Endothelial cell of umbilical vein (primary cell): ENCODE measurements at regions not wholly inside any gene's neighbourhood (a gene's known extent, or its start where the extent isn't known, plus 50 kb on each side); places are given as distances from the start of the nearest gene placed in this dataset.

Experiments
- BruUV-seq: library from RNA; stranded (reverse); fragments of 400-500 nt; replicated peaks from 2 replicates; lab custom pipeline; 2021; lab: Mats Ljungman, UMichigan
- CTCF ChIA-PET: fragments of 300-600, 350-600 bp; sonication (Branson Sonifier 250); formaldehyde crosslinking; loops from one replicate; lab custom pipeline; 2021; ENCODE audit warnings: antibody characterized with exemption, inconsistent platforms; lab: Charles Lee
- POLR2A ChIA-PET: fragments of 300-600, 350-600 bp; sonication (Branson Sonifier 250); formaldehyde crosslinking; loops from one replicate; lab custom pipeline; 2021; ENCODE audit warnings: antibody characterized with exemption, inconsistent platforms; lab: Charles Lee
- DNase-seq: peaks from one replicate; pipeline ENCODE4 v3.0.0-alpha.2; 2011; ENCODE audit warnings: low read depth, low spot score
- FAIRE-seq: peaks from 2 replicates; lab custom pipeline; 2011; peaks lifted over from hg19 to GRCh38; lab: Jason Lieb, UNC
- H2AFZ ChIP-seq: 2 replicates; pipeline ENCODE4 v1.6.0; 2012; ENCODE audit warnings: low read depth, low read length, control low read depth, inconsistent platforms
- H3K27ac ChIP-seq: 2 replicates; pipeline ENCODE4 v1.5.1; 2011; ENCODE audit warnings: low read depth, mild to moderate bottlenecking, control low read depth, low read length, moderate library complexity; ENCODE audit not compliant: insufficient read depth
- H3K27me3 ChIP-seq, 2 experiments: 2 replicates each; pipeline versions ENCODE4 v1.6.0 to v1.6.1; 2011; ENCODE audit warnings: low read length in 2 of 2, mixed read lengths in 1 of 2; ENCODE audit not compliant: control insufficient read depth in 2 of 2, insufficient read depth in 2 of 2
- H3K36me3 ChIP-seq, 2 experiments: 2 replicates in 1 of 2; 3 replicates in 1 of 2; pipeline ENCODE4 v1.5.1; 2011; ENCODE audit warnings: low read length in 2 of 2, mild to moderate bottlenecking in 1 of 2, moderate library complexity in 1 of 2; ENCODE audit not compliant: control insufficient read depth in 2 of 2, insufficient read depth in 2 of 2; ENCODE audit errors: extremely low read depth in 1 of 2
- H3K4me1 ChIP-seq: 3 replicates; pipeline ENCODE4 v1.5.1; 2011; ENCODE audit warnings: mild to moderate bottlenecking, low read length; ENCODE audit not compliant: control insufficient read depth, insufficient read depth; ENCODE audit errors: extremely low read depth
- H3K4me2 ChIP-seq: 2 replicates; pipeline ENCODE4 v1.6.1; 2011; ENCODE audit warnings: low read length, control low read depth, mixed read lengths; ENCODE audit not compliant: insufficient read depth
- H3K4me3 ChIP-seq, 3 experiments: fragments of 200-600 bp in 1 of 3; sonication (generic), shearing (Covaris generic) in 1 of 3; replicated peaks in 1 of 3; 2 replicates each; pipeline ENCODE4 v1.5.1; 2011 to 2016; ENCODE audit warnings: control low read depth in 3 of 3, low read length in 3 of 3, mild to moderate bottlenecking in 2 of 3, inconsistent platforms in 1 of 3, low read depth in 1 of 3, moderate library complexity in 1 of 3; ENCODE audit not compliant: insufficient read depth in 1 of 3
- H3K79me2 ChIP-seq: 2 replicates; pipeline ENCODE4 v1.6.0; 2012; ENCODE audit warnings: low read length, inconsistent platforms; ENCODE audit not compliant: control insufficient read depth, insufficient read depth
- H3K9ac ChIP-seq: replicated peaks from 2 replicates; pipeline ENCODE3; 2011; ENCODE audit warnings: low read length, control low read depth; ENCODE audit not compliant: insufficient read depth; ENCODE audit errors: extremely low read depth
- H3K9me1 ChIP-seq: replicated peaks from 3 replicates; pipeline ENCODE4 v1.6.0; 2011; ENCODE audit warnings: mild to moderate bottlenecking, low read length; ENCODE audit not compliant: control insufficient read depth, insufficient read depth; ENCODE audit errors: extremely low read depth
- H3K9me3 ChIP-seq: replicated peaks from 2 replicates; pipeline ENCODE4 v1.5.1; 2012; ENCODE audit warnings: low read length, inconsistent platforms; ENCODE audit not compliant: control insufficient read depth, insufficient read depth
- H4K20me1 ChIP-seq: replicated peaks from 2 replicates; pipeline ENCODE3; 2011; ENCODE audit warnings: mild to moderate bottlenecking, low read length; ENCODE audit not compliant: control insufficient read depth, insufficient read depth; ENCODE audit errors: extremely low read depth
- EZH2 ChIP-seq: IDR thresholded peaks from 2 replicates; pipeline ENCODE4 v1.6.1; 2012; ENCODE audit warnings: borderline replicate concordance, low read depth, mild to moderate bottlenecking, moderate library complexity, low read length, inconsistent platforms; ENCODE audit not compliant: severe bottlenecking
- FOS ChIP-seq: IDR thresholded peaks from 2 replicates; pipeline ENCODE4 v1.6.1; 2011; ENCODE audit warnings: mild to moderate bottlenecking, low read length, moderate library complexity, borderline replicate concordance; ENCODE audit not compliant: insufficient read depth
- GATA2 ChIP-seq: IDR thresholded peaks from 2 replicates; pipeline ENCODE4 v1.7.0; 2011; ENCODE audit warnings: low read depth, mild to moderate bottlenecking, moderate library complexity, mixed read lengths, low read length; ENCODE audit not compliant: insufficient read length, insufficient read depth
- JUN ChIP-seq: IDR thresholded peaks from 2 replicates; pipeline ENCODE4 v1.6.1; 2011; ENCODE audit warnings: borderline replicate concordance, low read depth; ENCODE audit not compliant: insufficient read length, insufficient read depth
- MYC ChIP-seq: IDR thresholded peaks from one replicate; pipeline ENCODE4 v1.6.1; 2011; ENCODE audit warnings: mild to moderate bottlenecking, low read depth, low read length
- POLR2A ChIP-seq: IDR thresholded peaks from 2 replicates; pipeline ENCODE4 v1.6.1; 2012; ENCODE audit warnings: low read depth, mild to moderate bottlenecking, control low read depth, low read length
- POLR2AphosphoS5 ChIP-seq: IDR thresholded peaks from 2 replicates; pipeline ENCODE4 v1.6.1; 2012; ENCODE audit warnings: low read depth, mild to moderate bottlenecking, control low read depth, low read length, moderate library complexity; ENCODE audit not compliant: insufficient read depth
- dilution Hi-C: fragments of 300-500 bp; cut with MboI; formaldehyde crosslinking; loops from one replicate; pipeline ENCODE4 v1.15.0; 2019; ENCODE audit warnings: low sequenced_read_pairs; ENCODE audit not compliant: extremely low pct_ligation_motif_present
- intact Hi-C: fragments of 100-400 bp; cut with micrococcal nuclease; formaldehyde crosslinking; loops from one replicate; pipeline ENCODE4 v1.10.0; 2022
- TF ChIP-seq, protein P1 (sequence below), 2 donors: IDR thresholded peaks; 1 replicate in 1 of 2; 2 replicates in 1 of 2; pipeline ENCODE4 v1.5.1; 2011; ENCODE audit warnings: low read length in 2 of 2, mild to moderate bottlenecking in 2 of 2, moderate library complexity in 2 of 2, control low read depth in 1 of 2, inconsistent platforms in 1 of 2, low read depth in 1 of 2; ENCODE audit not compliant: insufficient read depth in 1 of 2; ENCODE audit errors: extremely low read depth in 1 of 2
- TF ChIP-seq, protein P2 (sequence below): IDR thresholded peaks from 2 replicates; pipeline ENCODE4 v1.6.1; 2011; ENCODE audit not compliant: insufficient read depth, insufficient read length

DNA sequence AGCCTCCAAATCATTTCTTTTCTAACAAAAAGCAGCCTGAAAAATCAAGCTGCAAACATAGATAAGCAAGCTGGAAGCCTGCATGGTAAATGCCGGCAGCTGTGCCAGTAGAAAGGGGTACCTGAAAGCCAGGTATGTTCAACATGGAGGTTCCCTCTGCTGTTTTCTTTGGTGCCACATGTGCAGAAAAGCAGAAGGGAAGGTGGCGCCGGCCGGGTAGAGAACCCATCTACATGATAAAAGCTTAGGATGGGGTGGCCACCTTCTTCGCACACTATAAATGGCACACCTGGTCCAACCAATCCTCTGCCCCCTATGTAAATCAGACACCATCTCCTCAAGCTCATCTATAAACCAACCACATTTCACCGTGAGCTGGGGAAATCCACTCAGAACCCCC is 268.9 kb upstream of the IRX2 start:
- intact Hi-C loops (no loop called here), dilution Hi-C loops (no loop called here)
- no TSS peak for BruUV-seq
- no peaks in the 10 kb centered on the region for H3K36me3 ChIP-seq
- H3K27ac ChIP-seq = no peak overlapping the region
- H2AFZ ChIP-seq = no peak overlapping the region
- no peaks in the 10 kb centered on the region for H3K4me1 ChIP-seq
- FAIRE-seq (no peak), DNase-seq (no peak)
- TF ChIP-seq EZH2 (no peak), POLR2AphosphoS5 (no peak)
- TF ChIP-seq, protein P1, sequence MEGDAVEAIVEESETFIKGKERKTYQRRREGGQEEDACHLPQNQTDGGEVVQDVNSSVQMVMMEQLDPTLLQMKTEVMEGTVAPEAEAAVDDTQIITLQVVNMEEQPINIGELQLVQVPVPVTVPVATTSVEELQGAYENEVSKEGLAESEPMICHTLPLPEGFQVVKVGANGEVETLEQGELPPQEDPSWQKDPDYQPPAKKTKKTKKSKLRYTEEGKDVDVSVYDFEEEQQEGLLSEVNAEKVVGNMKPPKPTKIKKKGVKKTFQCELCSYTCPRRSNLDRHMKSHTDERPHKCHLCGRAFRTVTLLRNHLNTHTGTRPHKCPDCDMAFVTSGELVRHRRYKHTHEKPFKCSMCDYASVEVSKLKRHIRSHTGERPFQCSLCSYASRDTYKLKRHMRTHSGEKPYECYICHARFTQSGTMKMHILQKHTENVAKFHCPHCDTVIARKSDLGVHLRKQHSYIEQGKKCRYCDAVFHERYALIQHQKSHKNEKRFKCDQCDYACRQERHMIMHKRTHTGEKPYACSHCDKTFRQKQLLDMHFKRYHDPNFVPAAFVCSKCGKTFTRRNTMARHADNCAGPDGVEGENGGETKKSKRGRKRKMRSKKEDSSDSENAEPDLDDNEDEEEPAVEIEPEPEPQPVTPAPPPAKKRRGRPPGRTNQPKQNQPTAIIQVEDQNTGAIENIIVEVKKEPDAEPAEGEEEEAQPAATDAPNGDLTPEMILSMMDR (IDR thresholded peaks at IDR 0.05; ENCODE audit: extremely low read depth in 1 of 2, insufficient read depth in 1 of 2, low read depth in 1 of 2, low read length in 2 of 2) = no peak
- H3K79me2 ChIP-seq = no peaks in the 10 kb centered on the region
- no peak overlapping the region for H3K4me2 ChIP-seq
- H3K9ac ChIP-seq = no peak overlapping the region
- no peaks in the 10 kb centered on the region for H3K9me3 ChIP-seq
- no peaks in the 10 kb centered on the region for H3K27me3 ChIP-seq
- H3K9me1 ChIP-seq = no peaks in the 10 kb centered on the region
- POLR2A ChIA-PET = no interaction called here
- H3K4me3 ChIP-seq = no peak overlapping the region
- CTCF ChIA-PET = no interaction called here
- H4K20me1 ChIP-seq = no peaks in the 10 kb centered on the region

DNA sequence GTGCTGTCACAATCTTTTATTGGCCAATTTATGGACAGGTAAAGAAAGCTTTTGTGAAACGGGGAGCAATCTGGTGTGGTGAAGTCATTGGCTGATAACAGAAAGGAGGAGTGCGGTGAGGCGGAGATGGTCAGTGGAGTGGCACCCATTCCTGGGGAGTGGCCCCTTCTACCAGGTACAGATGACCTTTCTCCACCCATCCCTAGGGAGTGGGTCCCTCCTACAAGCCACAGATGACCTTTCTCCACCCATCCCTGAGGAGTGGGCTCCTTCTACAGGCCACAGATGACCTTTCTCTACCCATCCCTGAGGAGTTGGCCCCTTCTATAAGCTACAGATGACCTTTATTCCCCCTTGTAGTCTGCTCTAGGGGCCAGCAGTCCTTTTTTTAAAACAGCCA is 267.6 kb upstream of the IRX2 start:
- Histone ChIP-seq H3K36me3 (no peaks in the 10 kb centered on the region), H3K27me3 (no peaks in the 10 kb centered on the region), H4K20me1 (no peaks in the 10 kb centered on the region), H3K4me1 (no peaks in the 10 kb centered on the region), H3K9me3 (peaks cover 3% of the 10 kb centered on the region), H3K79me2 (no peaks in the 10 kb centered on the region), H3K9me1 (no peaks in the 10 kb centered on the region), H3K4me3 (no peak overlapping the region), H2AFZ (no peak overlapping the region), H3K27ac (no peak overlapping the region), H3K9ac (no peak overlapping the region), H3K4me2 (no peak overlapping the region)
- intact Hi-C loops = no loop called here
- dilution Hi-C loops = no loop called here
- no TSS peak for BruUV-seq
- TF ChIP-seq, protein P2, sequence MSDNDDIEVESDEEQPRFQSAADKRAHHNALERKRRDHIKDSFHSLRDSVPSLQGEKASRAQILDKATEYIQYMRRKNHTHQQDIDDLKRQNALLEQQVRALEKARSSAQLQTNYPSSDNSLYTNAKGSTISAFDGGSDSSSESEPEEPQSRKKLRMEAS = no peak
- TF ChIP-seq, protein P1 (IDR thresholded peaks at IDR 0.05; ENCODE audit: extremely low read depth in 1 of 2, insufficient read depth in 1 of 2, low read depth in 1 of 2, low read length in 2 of 2) = no peak
- TF ChIP-seq GATA2 (no peak), FOS (no peak), POLR2AphosphoS5 (no peak), EZH2 (no peak), MYC (no peak), POLR2A (no peak), JUN (no peak)
- FAIRE-seq (no peak), DNase-seq (no peak)
- ChIA-PET POLR2A (no interaction called here), CTCF (no interaction called here)
